Stimulated activated memory B cell treated with anti-CD40 and anti-IgM and Interleukin-4, amounts not matched to agents 10 μg/mL and 1 μg/mL and 100 μg/mL, for 72 hours (primary cell): ENCODE measurements at regions not wholly inside any gene's neighbourhood (a gene's known extent, or its start where the extent isn't known, plus 50 kb on each side); places are given as distances from the start of the nearest gene placed in this dataset.
"Not testable (repeated sequence)": the region's sequence is repeated elsewhere in the genome, so short reads cannot be mapped to it uniquely, and the experiment has no call there.

Source experiments
- ATAC-seq: fragments of 150-1000 bp; cut with Tn5 transposase; 2 replicates; pipeline ENCODE4 v1.10.0; 2021
- H3K27ac Mint-ChIP-seq: one replicate; pipeline ENCODE4 v1.8.0; 2022; ENCODE audit warnings: mild to moderate bottlenecking, mixed read lengths
- H3K27me3 Mint-ChIP-seq: one replicate; pipeline ENCODE4 v1.8.0; 2022; ENCODE audit warnings: mixed read lengths
- H3K36me3 Mint-ChIP-seq: one replicate; pipeline ENCODE4 v1.8.0; 2022; ENCODE audit warnings: mixed read lengths
- H3K4me1 Mint-ChIP-seq: one replicate; pipeline ENCODE4 v1.8.0; 2022; ENCODE audit warnings: mixed read lengths
- H3K4me3 Mint-ChIP-seq: one replicate; pipeline ENCODE4 v1.8.0; 2022; ENCODE audit warnings: mild to moderate bottlenecking, moderate library complexity, mixed read lengths
- H3K9me3 Mint-ChIP-seq: one replicate; pipeline ENCODE4 v1.8.0; 2022; ENCODE audit warnings: mixed read lengths

DNA sequence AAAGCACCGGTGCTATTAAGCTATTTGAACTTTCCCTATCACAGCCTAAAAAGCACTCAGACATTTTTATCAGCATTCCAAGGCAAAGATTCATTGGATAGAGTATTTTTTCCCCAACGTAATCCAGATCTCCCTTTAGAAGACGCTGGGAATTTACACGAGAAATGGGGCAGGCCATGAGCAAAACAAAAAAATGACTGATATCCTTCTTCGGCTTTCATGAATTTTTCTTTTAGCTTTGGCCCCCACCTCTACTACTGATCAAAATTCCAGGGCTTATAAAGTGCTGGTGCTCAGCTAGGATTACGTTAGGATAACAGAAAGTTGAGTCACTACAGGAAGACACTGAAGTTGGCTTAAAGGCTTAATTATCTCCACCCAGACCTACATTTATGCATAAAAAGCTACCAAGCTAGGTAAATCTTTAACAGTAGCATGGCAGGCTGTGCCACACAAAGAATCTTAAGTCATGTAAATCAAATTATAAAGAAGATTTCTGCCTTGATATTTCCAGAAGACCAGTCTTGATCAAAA, 418.5 kb upstream of the BTBD3 start:
- no peak for ATAC-seq
- Mint-ChIP-seq H3K36me3 (no peaks in the 10 kb centered on the region), H3K27me3 (no peaks in the 10 kb centered on the region), H3K4me1 (no peaks in the 10 kb centered on the region), H3K27ac (no peak overlapping the region), H3K4me3 (no peak overlapping the region), H3K9me3 (peaks cover 2% of the 10 kb centered on the region)

DNA sequence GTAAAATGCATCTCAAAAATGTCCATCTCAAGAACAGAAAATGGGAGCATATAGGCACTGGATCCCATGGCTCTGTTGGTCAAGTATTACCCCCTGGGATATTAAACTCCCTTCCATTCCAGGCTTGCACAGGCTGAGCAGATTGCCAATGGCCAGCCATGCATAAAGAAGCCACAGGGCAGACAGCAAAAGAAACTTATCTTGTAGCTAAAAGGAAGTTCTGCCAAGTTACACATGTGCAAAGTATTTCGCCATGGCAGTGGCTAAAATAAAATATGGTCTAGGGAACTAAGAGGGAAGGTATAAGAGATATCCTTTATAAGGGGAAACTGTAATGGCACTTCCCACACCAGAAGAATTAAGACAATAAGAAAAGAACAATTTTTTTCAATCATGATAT, 415.6 kb upstream of the BTBD3 start:
- no peaks in the 10 kb centered on the region for H3K27me3 Mint-ChIP-seq
- H3K27ac Mint-ChIP-seq: no peak overlapping the region
- ATAC-seq: no peak
- H3K4me1 Mint-ChIP-seq: no peaks in the 10 kb centered on the region
- peaks cover 9% of the 10 kb centered on the region for H3K9me3 Mint-ChIP-seq
- H3K36me3 Mint-ChIP-seq: no peaks in the 10 kb centered on the region
- H3K4me3 Mint-ChIP-seq: no peak overlapping the region

DNA sequence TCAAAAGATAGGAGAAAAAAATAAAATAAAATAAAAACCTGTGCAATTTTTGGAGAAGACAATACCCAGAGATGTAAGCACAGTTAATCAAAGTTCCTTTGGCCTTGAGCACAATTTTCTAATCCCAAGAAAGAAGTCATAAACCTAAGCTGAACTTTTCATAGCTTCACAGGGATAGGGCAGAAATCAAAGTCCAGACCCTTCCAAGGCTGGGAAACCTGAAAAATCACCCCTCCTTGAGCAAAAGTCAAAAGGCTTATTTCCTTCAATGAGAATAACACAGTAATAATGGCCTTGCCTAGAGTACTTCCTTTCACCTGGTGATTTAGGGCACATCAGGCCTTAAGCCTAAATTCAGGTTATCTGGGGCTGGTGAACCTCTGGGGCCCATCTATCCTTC, 415.0 kb upstream of the BTBD3 start:
- Mint-ChIP-seq H3K4me1 (no peaks in the 10 kb centered on the region), H3K27ac (no peak overlapping the region), H3K27me3 (no peaks in the 10 kb centered on the region), H3K9me3 (peaks cover 9% of the 10 kb centered on the region), H3K4me3 (no peak overlapping the region), H3K36me3 (no peaks in the 10 kb centered on the region)
- no peak for ATAC-seq

DNA sequence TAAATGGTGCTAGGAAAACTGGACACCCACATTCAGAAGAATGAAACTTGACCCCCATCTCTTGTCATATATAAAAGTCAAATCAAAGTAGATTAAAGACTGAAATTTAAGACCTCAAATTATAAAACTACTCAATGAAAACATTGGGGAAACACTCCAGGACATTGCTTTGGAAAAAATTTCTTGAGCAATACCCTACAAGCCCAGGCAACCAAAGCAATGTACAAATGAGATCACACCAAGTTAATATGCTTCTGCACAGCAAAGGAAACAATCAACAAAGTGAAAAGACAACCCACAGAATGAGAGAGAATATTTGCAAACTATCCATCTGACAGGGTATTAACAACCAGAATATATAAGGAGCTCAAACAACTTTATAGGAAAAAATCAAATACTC, 407.9 kb upstream of the BTBD3 start:
- H3K27ac Mint-ChIP-seq: no peak overlapping the region
- H3K4me3 Mint-ChIP-seq: no peak overlapping the region
- H3K27me3 Mint-ChIP-seq: no peaks in the 10 kb centered on the region
- no peaks in the 10 kb centered on the region for H3K4me1 Mint-ChIP-seq
- peaks cover 14% of the 10 kb centered on the region for H3K9me3 Mint-ChIP-seq
- no peak for ATAC-seq
- no peaks in the 10 kb centered on the region for H3K36me3 Mint-ChIP-seq

DNA sequence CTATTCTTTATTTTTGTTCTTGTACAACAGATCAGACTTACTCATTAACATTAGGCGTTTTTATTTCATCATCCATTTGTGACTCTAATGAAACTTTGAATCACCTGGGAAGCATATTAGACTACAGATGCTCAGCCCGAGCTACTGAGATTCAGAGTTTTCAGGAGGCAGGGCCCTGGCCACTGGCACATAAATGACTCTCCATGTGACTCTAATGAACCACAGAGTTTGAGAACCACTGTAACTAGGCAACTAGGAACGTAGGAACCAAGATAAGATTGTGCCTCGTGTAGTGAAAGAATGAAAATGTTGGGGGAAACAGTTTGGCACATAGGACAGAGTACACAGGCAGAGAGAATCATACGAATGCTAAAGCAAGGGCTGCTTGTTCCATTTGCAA, 405.9 kb upstream of the BTBD3 start:
- ATAC-seq: no peak
- H3K9me3 Mint-ChIP-seq: peaks cover 11% of the 10 kb centered on the region
- no peaks in the 10 kb centered on the region for H3K36me3 Mint-ChIP-seq
- no peaks in the 10 kb centered on the region for H3K4me1 Mint-ChIP-seq
- H3K4me3 Mint-ChIP-seq: no peak overlapping the region
- no peak overlapping the region for H3K27ac Mint-ChIP-seq
- no peaks in the 10 kb centered on the region for H3K27me3 Mint-ChIP-seq

DNA sequence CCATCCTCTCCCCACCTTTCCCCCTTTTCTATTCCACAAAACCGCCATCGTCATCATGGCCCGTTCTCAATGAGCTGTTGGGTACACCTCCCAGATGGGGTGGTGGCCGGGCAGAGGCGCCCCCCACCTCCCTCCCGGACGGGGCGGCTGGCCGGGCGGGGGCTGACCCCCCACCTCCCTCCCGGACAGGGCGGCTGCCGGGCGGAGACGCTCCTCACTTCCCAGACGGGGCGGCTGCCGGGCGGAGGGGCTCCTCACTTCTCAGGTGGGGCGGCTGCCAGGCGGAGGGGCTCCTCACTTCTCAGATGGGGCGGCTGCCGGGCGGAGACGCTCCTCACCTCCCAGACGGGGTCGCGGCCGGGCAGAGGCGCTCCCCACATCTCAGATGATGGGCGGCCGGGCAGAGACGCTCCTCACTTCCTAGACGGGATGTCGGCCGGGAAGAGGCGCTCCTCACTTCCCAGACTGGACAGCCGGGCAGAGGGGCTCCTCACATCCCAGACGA, 404.4 kb upstream of the BTBD3 start:
- H3K4me1 Mint-ChIP-seq, H3K27ac Mint-ChIP-seq, H3K4me3 Mint-ChIP-seq, H3K27me3 Mint-ChIP-seq, H3K9me3 Mint-ChIP-seq, ATAC-seq, H3K36me3 Mint-ChIP-seq: not testable (repeated sequence)

DNA sequence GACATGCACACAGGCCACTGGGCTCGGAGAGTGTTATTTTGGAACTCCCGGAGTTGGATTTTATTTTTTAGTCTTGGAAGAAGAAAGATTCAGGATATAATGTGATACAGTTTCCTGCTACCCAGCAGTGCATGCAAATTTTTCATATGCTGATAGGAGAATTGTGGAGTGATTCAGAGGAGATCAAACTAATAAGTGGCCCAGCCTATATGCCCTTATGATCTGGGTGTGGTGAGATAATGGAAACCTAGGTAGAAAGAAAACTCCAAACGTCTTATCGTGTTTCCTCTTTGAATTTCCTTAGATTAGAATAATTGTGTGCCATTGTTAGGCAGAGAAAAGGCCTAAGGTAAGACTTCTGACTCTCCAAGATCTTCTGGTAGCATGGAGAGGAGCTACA, 401.2 kb upstream of the BTBD3 start:
- no peaks in the 10 kb centered on the region for H3K4me1 Mint-ChIP-seq
- no peaks in the 10 kb centered on the region for H3K36me3 Mint-ChIP-seq
- H3K4me3 Mint-ChIP-seq: no peak overlapping the region
- no peak overlapping the region for H3K27ac Mint-ChIP-seq
- H3K27me3 Mint-ChIP-seq: no peaks in the 10 kb centered on the region
- peaks cover 7% of the 10 kb centered on the region for H3K9me3 Mint-ChIP-seq
- no peak for ATAC-seq

DNA sequence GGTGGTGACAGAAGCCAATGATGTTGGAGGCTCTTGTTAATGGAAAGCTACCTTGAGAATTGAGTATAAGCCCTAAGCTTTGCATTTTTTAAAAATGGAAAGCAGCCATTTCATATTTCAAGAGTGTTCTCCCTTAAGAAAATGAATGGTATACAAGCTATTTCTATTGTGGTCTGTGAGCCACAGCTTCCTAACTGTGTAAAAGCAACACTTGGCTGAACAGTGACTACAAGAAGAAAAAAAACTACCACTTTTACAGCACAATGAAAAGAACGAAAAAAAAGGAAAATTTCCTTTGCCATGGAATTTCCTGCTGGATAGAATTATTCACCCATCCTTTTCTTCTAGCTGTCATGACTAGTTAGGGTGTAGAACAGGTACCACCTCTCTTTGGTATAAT, 397.1 kb upstream of the BTBD3 start:
- Mint-ChIP-seq H3K4me3 (no peak overlapping the region), H3K9me3 (peaks cover 13% of the 10 kb centered on the region)
- no peak for ATAC-seq

DNA sequence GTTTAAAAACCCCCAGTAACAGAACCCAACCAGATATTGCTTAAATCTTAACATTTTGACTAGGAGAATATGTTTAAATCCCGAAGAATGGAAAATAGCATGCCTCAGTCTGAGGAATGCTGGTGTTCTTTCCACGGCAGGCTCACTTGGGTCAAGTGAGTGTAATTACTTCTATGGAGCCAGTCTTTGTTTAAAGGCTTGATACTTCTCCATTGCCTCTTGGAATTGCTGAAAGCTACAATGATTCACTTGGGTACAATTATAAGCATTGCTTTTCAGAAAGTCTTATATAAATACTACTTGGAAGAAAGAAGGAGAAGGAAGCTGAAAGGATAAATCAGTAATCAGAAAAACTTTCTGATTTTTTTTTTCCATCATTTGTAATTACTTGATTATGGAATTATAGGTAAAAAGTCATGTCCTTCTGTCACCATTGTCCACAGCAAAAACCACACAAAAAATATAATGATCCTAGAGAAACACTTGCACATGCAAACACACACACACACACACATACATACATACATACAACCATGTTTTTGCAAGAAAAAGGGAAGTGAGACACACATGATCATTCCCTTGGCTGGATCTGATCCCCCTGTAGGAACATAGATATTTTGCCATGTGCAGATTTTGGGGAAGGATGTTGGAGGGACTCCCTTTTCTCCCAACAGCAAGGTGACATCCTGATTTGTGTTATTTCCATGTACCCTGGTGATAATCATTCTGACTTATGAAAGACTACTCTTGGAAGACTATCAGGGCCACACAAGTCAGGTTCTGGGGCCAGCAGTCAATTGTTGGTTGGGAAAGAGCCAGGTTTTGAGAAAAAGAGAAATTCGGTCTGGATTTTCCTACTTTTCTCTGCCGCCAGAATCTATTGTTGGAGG, 396.0 kb upstream of the BTBD3 start:
- no peak for ATAC-seq
- no peaks in the 10 kb centered on the region for H3K27me3 Mint-ChIP-seq

More for the DNA sequence above, 397.1 kb upstream of the BTBD3 start:
- no peak overlapping the region for H3K27ac Mint-ChIP-seq
- H3K4me1 Mint-ChIP-seq: no peaks in the 10 kb centered on the region
- H3K27me3 Mint-ChIP-seq: no peaks in the 10 kb centered on the region
- H3K36me3 Mint-ChIP-seq: no peaks in the 10 kb centered on the region

DNA sequence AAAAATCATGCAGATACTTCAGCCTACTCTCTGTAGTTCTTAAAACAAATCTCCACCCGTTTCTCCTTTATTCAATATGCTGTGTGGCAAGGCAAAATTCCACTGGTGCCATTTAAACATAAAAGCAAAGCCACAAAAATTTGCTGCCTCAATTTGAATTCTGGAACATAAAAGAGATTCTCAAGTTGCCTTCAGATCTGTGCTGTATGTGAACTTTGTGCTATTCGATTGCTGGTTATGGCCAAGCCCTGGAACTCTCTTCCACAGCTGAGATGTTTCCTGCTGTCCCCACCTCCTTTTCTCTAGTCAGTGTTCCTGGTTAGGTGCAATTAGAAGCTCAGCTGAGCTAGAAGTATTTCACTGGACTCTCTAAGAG, 395.3 kb upstream of the BTBD3 start:
- H3K9me3 Mint-ChIP-seq: peaks cover 13% of the 10 kb centered on the region
- no peaks in the 10 kb centered on the region for H3K27me3 Mint-ChIP-seq
- no peak for ATAC-seq
- H3K27ac Mint-ChIP-seq: no peak overlapping the region
- H3K4me3 Mint-ChIP-seq: no peak overlapping the region
- H3K4me1 Mint-ChIP-seq: no peaks in the 10 kb centered on the region
- H3K36me3 Mint-ChIP-seq: no peaks in the 10 kb centered on the region

More for the DNA sequence above, 396.0 kb upstream of the BTBD3 start:
- Mint-ChIP-seq H3K27ac (no peak overlapping the region), H3K4me1 (no peaks in the 10 kb centered on the region), H3K36me3 (no peaks in the 10 kb centered on the region), H3K9me3 (peaks cover 13% of the 10 kb centered on the region), H3K4me3 (no peak overlapping the region)

DNA sequence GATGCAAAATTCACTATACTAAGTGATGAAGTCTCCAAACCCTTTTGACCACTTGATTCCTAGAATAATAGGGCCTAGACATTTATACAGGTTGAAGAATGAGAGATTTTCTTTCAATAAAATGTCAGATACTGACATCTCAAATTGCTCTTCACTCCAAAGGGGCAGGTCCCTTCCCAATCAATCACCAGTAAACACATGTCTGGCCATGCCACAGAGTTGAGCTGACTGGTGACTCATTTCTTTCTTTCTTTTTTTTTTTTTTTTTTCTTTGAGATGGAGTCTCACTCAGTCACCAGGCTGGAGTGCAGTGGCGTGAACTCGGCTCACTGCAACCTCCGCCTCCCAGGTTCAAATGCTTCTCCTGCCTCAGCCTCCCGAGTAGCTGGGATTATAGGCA, 388.6 kb upstream of the BTBD3 start:
- Mint-ChIP-seq H3K36me3 (no peaks in the 10 kb centered on the region), H3K27ac (no peak overlapping the region), H3K9me3 (peaks cover 17% of the 10 kb centered on the region), H3K27me3 (no peaks in the 10 kb centered on the region), H3K4me3 (no peak overlapping the region), H3K4me1 (no peaks in the 10 kb centered on the region)
- no peak for ATAC-seq

DNA sequence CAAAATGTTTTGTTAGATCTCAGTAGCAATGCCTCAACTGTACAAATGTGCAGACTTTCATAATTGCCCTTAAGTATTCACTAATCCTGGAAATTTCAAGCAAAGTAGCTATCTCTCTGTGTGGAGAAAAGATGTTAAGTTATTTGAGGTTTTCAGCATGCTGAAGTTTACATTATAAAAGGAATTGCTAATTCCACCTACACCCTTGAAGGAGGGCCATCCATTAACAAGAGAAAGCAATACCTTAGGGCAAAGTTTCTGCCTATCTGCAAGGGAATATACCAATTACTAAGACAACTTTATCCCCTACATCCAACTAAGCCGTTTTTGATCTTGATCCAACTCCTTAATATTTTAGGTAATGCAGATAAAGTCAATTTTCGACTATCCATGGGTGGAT, 380.7 kb upstream of the BTBD3 start:
- Mint-ChIP-seq H3K36me3 (no peaks in the 10 kb centered on the region), H3K27me3 (no peaks in the 10 kb centered on the region), H3K9me3 (peaks cover 5% of the 10 kb centered on the region), H3K4me3 (no peak overlapping the region), H3K27ac (no peak overlapping the region), H3K4me1 (no peaks in the 10 kb centered on the region)
- ATAC-seq: no peak

DNA sequence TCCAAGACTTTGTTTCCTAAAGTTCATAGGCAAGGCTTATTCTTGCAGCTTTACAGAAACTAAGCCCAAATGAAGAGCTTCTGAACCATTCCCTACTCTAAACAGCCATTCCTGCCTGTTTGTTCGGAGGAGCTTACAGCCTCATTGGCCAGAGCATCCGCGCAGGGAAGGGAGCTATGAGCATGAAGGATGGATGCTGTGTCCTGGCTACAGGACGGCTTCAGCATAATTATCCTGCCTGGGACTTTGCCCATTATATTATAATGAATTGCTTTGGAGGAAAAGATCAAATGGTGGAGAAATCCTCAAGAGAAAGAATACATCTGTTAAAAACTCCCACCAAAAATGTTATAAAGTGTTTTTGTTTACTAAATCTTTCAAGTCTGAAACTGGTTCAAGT, 378.2 kb upstream of the BTBD3 start:
- no peaks in the 10 kb centered on the region for H3K27me3 Mint-ChIP-seq
- H3K4me1 Mint-ChIP-seq: no peaks in the 10 kb centered on the region
- H3K4me3 Mint-ChIP-seq: no peak overlapping the region
- no peaks in the 10 kb centered on the region for H3K36me3 Mint-ChIP-seq
- H3K27ac Mint-ChIP-seq: no peak overlapping the region
- no peaks in the 10 kb centered on the region for H3K9me3 Mint-ChIP-seq
- ATAC-seq: no peak

DNA sequence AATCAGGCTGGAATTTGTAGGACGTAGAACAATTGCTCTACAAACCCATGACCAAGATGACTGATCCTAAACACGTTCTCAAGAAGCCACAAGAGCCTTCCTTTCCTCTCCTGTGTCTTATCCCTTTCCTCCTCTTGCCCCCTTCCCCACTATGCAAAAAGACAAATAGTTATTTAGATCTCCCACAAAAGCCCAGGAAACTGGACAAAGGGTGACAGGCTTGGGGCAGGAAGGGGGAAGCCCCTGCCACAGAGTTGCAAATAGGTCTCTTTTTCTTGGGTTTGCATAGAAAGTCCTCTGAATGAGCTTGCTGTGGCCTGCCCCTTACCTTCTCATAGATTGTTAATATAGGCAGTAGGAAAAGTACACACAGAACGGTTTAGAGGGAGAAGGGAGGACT, 377.1 kb upstream of the BTBD3 start:
- Mint-ChIP-seq H3K4me1 (no peaks in the 10 kb centered on the region), H3K4me3 (no peak overlapping the region), H3K36me3 (no peaks in the 10 kb centered on the region), H3K27ac (no peak overlapping the region), H3K27me3 (no peaks in the 10 kb centered on the region), H3K9me3 (no peaks in the 10 kb centered on the region)
- ATAC-seq: no peak

DNA sequence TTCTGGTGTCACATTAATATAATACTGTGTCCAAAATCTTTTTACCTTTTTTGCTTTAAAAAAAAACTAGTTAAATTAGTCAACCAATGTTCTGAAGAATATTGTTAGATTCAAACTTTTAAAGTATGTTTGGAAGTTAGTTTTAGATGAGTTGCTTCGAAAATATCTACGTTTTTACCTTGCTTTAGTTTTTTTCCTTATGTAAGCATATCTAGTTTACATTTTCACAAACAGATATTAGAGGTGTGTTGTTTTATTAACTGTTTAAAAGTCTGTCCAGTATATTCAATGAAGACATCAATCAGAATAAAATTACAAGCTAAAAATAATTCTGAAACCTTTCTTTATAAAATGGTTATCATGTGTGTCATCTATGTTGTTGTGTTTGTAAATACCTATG, 375.0 kb upstream of the BTBD3 start:
- H3K27ac Mint-ChIP-seq: no peak overlapping the region
- H3K4me3 Mint-ChIP-seq: no peak overlapping the region
- H3K27me3 Mint-ChIP-seq: no peaks in the 10 kb centered on the region
- H3K36me3 Mint-ChIP-seq: no peaks in the 10 kb centered on the region
- ATAC-seq: no peak
- no peaks in the 10 kb centered on the region for H3K4me1 Mint-ChIP-seq
- H3K9me3 Mint-ChIP-seq: no peaks in the 10 kb centered on the region

DNA sequence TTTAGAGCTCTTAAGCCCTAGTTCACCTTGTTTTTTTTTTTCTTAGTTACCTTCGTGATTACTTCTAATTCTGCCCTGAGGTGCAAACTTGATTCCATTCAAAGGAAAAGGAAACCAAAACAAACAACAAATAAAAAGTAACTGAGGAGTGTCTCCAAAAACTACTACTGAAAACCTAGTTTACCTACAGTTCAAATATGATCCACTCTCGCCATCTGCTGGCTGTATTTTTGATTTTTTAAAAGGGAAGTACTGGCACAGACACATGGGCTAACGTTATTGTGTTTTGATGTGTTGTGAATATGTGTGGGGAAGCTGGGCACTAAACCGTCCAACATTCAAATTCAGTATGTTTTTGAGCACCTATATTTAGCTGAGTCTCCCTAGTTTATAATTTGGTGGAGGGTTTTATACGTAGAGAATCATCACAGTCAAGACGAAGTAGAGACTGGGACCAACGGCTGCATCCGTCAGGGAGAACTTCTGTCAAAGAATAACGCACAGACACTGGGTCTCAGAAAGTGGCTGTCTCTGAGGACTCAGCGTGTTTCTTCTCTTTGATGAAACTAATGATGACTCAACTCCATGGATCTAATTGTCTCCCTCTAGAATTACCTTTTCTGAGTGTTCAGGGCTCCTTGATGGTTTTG, 373.5 kb upstream of the BTBD3 start:
- Mint-ChIP-seq H3K4me1 (no peaks in the 10 kb centered on the region), H3K36me3 (no peaks in the 10 kb centered on the region), H3K27me3 (no peaks in the 10 kb centered on the region), H3K4me3 (no peak overlapping the region), H3K9me3 (no peaks in the 10 kb centered on the region), H3K27ac (no peak overlapping the region)
- no peak for ATAC-seq
